ENCODE measurements at regions not wholly inside any gene's neighbourhood (a gene's known extent, or its start where the extent isn't known, plus 50 kb on each side); places are given as distances from the start of the nearest gene placed in this dataset.

GRCh38 chr18:45169610-45170009 lies 445.7 kb upstream of the SLC14A2 start:
- DNase-seq, result no peak

GRCh38 chr18:45171679-45172191 lies 443.5 kb upstream of the SLC14A2 start:
- DNase-seq, result no peak

DNA sequence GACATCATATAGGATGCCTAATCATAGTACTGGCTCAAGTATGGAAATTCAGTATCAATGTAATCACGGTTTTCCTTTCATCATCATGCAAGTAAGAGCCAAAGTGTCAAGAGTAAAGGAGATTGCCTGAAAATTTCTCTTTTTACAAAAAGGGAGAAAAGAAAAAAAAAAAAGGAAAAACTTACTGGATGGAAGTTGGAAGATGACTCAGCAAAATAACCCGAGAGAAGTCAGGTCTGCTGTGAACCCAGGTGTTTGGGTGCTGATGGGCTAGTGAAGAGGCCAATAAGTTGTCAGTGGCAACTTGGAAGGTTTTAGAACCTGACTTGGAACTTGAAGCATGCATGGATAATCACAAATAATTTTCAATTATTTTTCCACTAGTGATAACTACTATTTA lies 441.9 kb upstream of the SLC14A2 start:
- DNase-seq, result no peak

GRCh38 chr18:45173799-45174519 lies 441.3 kb upstream of the SLC14A2 start:
- no peak for DNase-seq

GRCh38 chr18:45174629-45175136 lies 440.6 kb upstream of the SLC14A2 start:
- no peak for DNase-seq

- DNase-seq, result no peak
Observed at GRCh38 chr18:45175511-45175910, 439.8 kb upstream of the SLC14A2 start.

- no peak for DNase-seq
Observed at GRCh38 chr18:45186832-45187231, 428.4 kb upstream of the SLC14A2 start.

DNA sequence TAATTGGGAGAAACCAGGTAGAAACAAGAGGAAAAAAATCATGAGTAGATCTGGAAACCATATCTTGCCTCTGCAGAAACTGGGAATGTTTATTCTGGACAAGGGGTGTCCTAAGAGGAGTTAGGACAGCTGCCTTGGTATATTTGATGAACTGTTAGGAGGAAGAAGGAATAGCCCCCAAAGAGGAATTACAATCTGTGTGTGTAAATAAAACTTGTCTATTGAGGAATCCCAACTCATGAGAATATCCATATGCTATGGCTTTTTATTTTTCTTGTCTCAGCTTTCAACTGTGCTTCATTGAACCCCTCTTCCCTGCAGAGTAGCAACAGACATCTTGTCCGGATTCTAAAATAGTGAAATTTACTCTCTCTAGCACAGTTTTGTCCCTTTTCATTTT lies 423.5 kb upstream of the SLC14A2 start:
- no peak for DNase-seq

- no peak for DNase-seq
Observed at GRCh38 chr18:45197526-45197970, 417.7 kb upstream of the SLC14A2 start.

- DNase-seq, result no peak
Observed at GRCh38 chr18:45198526-45198925, 416.8 kb upstream of the SLC14A2 start.

GRCh38 chr18:45201029-45201428 lies 414.2 kb upstream of the SLC14A2 start:
- DNase-seq, result no peak

DNA sequence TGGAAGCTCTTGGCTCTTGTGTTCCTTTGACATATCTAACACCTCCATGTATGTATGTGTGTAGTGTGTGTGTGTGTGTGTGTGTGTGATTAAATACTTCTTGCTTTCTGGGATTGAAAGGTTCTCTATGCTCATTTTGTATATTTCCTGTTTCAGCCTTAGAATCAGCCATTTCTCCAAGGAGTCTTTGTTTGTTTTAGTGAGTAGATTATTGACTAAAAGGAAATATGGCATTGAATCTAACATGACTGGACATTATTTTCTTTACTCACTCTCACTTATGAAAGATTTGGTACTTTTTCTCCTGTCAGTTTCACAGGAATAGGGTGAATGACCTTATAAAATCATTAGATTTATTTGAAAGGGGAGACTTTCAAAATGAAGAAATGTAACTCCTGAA lies 413.8 kb upstream of the SLC14A2 start:
- DNase-seq, result no peak

- no peak for DNase-seq
Observed at GRCh38 chr18:45202061-45202460, 413.2 kb upstream of the SLC14A2 start.

DNA sequence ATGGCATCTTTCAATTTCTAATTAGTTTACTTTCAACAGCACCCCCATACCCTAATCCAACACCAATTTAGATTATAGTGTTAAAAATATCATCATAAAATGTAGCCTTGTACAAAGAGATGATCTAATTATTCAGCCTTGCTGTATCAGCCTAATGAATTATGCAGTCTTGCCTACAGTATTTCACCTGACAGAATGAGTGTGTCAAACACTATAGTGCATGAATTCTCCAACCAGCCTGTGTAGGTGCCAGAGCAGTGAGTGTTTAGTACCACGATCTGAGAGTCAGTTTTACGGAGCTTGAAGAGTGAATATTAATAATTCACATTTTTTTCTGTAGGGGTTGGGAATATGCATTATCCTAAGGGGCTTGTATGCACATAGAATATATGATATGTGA lies 411.6 kb upstream of the SLC14A2 start:
- no peak for DNase-seq

DNA sequence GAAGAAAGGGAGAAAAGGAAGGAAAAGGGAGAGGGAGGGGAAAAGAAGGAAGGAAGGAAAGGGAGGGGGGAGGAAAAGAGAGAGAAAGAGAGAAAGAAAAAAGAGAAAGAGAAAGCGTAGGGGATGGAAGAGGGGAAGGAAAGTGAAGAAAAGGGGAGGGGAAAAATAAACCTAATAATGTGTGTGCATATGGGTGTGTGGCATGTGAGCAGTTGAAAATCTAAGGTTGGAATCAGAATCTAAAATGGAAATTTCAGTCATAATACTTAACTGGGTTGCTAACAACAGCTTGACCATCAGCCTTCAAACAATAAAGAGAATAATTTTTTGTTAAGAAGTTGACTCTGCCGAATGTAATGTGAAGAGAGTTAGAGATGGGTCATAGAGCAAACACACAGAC lies 407.9 kb upstream of the SLC14A2 start:
- DNase-seq, result no peak

DNA sequence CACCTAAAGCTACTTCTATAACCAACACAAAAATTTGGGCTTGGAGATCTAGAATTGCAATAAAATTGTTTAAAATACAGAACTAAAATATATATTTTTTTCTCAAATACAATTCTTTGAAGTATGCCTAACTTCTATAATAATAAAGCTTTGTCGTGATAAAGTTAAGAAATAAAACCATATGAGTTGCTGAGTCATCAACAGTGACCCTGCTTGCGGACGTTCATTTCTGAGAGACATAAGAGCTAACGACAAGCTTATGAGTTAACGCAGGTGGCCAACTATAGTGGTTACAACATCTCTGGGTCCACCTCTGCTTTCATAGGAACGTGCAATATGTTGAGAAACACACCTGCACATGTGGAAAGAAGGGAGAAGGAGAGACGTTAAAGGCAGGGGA lies 407.1 kb upstream of the SLC14A2 start:
- DNase-seq, result no peak

GRCh38 chr18:45212181-45213039 lies 402.9 kb upstream of the SLC14A2 start:
- peak; percentile 75 for DNase-seq

- DNase-seq, result no peak
Observed at GRCh38 chr18:45213040-45213333, 402.3 kb upstream of the SLC14A2 start.

DNA sequence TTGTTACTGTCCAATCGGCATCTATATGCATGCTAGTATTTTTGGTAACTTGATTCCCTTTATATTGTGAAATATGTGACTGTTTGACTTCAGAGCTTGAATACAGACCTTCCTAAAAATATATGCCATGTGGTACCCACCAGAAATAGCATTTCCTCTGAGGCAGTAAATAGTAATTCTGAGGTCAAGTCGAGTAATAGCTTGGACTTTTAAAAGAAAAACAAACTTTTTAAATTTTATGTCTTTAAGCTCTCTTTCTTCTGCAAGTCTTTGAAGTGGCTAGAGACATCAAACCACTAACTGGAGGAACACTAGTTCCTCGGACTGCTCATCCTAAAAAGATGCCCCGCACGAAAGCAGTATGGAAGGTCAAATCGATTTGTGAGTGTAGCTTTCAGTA lies 396.8 kb upstream of the SLC14A2 start:
- DNase-seq, result no peak

- no peak for DNase-seq
Observed at GRCh38 chr18:45221363-45221762, 393.9 kb upstream of the SLC14A2 start.

DNA sequence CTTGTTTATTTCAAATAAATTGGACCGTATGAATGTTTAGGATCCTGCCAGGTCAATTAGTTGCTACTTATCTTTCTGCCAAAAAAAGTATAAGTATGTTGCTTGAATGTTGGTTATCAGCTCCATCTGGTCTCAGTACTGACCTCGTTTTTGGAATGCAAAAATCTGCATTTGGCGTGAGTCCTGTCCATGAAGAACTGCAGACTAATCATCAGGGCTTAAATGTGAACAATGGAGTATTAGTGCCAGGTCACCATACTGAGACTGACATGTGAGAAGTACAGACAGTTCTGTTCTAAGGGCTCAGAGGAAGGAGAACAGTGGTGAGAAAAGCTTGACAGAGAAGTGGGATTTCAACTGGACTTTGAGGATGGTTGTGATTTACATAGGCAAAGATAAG lies 393.1 kb upstream of the SLC14A2 start:
- DNase-seq, result no peak

DNA sequence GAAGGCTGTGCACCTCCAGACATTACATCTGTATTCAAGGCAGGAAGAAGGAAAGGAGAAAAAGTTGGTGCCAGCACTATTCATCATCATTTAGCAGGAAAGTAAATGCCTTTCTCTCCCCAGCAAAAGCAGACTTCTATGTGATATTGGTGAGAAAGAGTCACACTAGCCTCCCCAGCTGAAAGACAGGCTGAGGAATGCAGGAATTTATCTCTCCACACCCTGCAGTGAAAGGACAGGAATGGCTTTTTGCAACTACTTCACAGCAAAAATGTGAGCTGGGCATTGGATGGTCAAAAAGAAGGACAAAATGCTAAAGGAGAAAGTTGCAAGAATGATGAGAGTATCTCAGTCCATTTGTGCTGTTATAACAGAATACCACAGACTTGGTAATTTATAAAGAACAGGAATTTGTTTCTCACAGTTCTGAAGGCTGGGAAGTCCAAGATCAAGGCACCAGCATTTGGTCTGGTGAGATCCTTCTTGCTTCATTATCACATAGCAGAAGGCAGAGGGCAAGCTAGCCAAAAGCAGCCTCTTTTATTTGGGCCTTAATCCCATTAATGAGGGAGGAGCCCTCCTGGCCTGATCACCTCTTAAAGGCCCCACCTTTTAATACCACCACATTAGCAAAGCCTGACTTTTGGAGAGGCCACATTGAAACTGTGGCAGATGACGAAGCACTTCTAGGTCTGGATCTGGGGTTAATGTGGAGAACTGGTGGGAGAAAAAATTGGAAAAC lies 388.1 kb upstream of the SLC14A2 start:
- DNase-seq, result no peak

- no peak for DNase-seq
Observed at GRCh38 chr18:45228796-45229388, 386.4 kb upstream of the SLC14A2 start.

Measured in NCI-H1048 (cell line).